Upper lobe of left lung (tissue), 4 donors: ENCODE measurements at regions not wholly inside any gene's neighbourhood (a gene's known extent, or its start where the extent isn't known, plus 50 kb on each side); places are given as distances from the start of the nearest gene placed in this dataset.

ENCODE experiments used
- CTCF ChIP-seq, 6 experiments: fragments of 450-650 bp in 4 of 6; fragments of 200-600 bp in 2 of 6; sonication (generic) in 2 of 6; IDR thresholded peaks; one replicate each; pipeline ENCODE4 v1.5.1; 2016 to 2019; ENCODE audit warnings: antibody characterized with exemption in 6 of 6
- POLR2A ChIP-seq, 4 donors: fragments of 450-650 bp; IDR thresholded peaks; one replicate each; pipeline ENCODE4 v1.5.1; 2016 to 2017; ENCODE audit warnings: antibody characterized with exemption in 4 of 4, mild to moderate bottlenecking in 2 of 4

- TF ChIP-seq CTCF (IDR thresholded peaks at IDR 0.05): no peak
- TF ChIP-seq POLR2A (IDR thresholded peaks at IDR 0.05): no peak
Observed at GRCh38 chr1:55877437-55878232, 662.5 kb upstream of the USP24 start.
